HL-60 (cell line): ENCODE measurements at regions not wholly inside any gene's neighbourhood (a gene's known extent, or its start where the extent isn't known, plus 50 kb on each side); places are given as distances from the start of the nearest gene placed in this dataset.

Experiments used
- POLR2AphosphoS5 ChIP-seq: IDR thresholded peaks from 2 replicates; pipeline ENCODE4 v1.6.1; 2012; ENCODE audit warnings: low read depth
- REST ChIP-seq: IDR thresholded peaks from 2 replicates; pipeline ENCODE4 v1.6.1; 2012; ENCODE audit warnings: low read depth; ENCODE audit not compliant: insufficient replicate concordance
- SPI1 ChIP-seq: IDR thresholded peaks from 2 replicates; pipeline ENCODE4 v1.6.1; 2012; ENCODE audit warnings: low read depth, mild to moderate bottlenecking, borderline replicate concordance
- TF ChIP-seq, protein P1 (sequence below): IDR thresholded peaks from one replicate; pipeline ENCODE4 v1.5.1; 2011; ENCODE audit warnings: low read length, control low read depth, inconsistent platforms; ENCODE audit not compliant: insufficient read depth

GRCh38 chr6:71510856-71511255, 222.2 kb downstream of the OGFRL1 start:
- TF ChIP-seq REST, result no peak
- TF ChIP-seq, protein P1, sequence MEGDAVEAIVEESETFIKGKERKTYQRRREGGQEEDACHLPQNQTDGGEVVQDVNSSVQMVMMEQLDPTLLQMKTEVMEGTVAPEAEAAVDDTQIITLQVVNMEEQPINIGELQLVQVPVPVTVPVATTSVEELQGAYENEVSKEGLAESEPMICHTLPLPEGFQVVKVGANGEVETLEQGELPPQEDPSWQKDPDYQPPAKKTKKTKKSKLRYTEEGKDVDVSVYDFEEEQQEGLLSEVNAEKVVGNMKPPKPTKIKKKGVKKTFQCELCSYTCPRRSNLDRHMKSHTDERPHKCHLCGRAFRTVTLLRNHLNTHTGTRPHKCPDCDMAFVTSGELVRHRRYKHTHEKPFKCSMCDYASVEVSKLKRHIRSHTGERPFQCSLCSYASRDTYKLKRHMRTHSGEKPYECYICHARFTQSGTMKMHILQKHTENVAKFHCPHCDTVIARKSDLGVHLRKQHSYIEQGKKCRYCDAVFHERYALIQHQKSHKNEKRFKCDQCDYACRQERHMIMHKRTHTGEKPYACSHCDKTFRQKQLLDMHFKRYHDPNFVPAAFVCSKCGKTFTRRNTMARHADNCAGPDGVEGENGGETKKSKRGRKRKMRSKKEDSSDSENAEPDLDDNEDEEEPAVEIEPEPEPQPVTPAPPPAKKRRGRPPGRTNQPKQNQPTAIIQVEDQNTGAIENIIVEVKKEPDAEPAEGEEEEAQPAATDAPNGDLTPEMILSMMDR, result no peak
- TF ChIP-seq POLR2AphosphoS5, result no peak
- TF ChIP-seq SPI1, result no peak
